ENCODE measurements at regions not wholly inside any gene's neighbourhood (a gene's known extent, or its start where the extent isn't known, plus 50 kb on each side); places are given as distances from the start of the nearest gene placed in this dataset.
A peak's percentile ranks its signal among the peaks of the same experiment; 100 is the strongest.

GRCh38 chr11:86174101-86175046, 70.2 kb upstream of the EED start (continued):
- TF ChIP-seq PBX3 (IDR thresholded peaks at IDR 0.05): peak; percentile 96
- TF ChIP-seq ELF1 (IDR thresholded peaks at IDR 0.05): peak; percentile 60
- peak; percentile 7 for TF ChIP-seq CHD2 (IDR thresholded peaks at IDR 0.05; ENCODE audit: low read length, partially characterized antibody)
- TF ChIP-seq IRF3 (IDR thresholded peaks at IDR 0.05; ENCODE audit: low read depth, low read length): no peak
- TF ChIP-seq ZBTB33 (IDR thresholded peaks at IDR 0.05; ENCODE audit: borderline replicate concordance, low read depth): peak; percentile 87
- TF ChIP-seq TAF1 (IDR thresholded peaks at IDR 0.05; ENCODE audit: borderline replicate concordance, low read depth, low read length): 0 out of 2 replicates have a peak, but pooled peaks have one; percentile 13
- peak; percentile 87 for TF ChIP-seq FOSL2 (IDR thresholded peaks at IDR 0.05; ENCODE audit: borderline replicate concordance, low read depth)

- H3K36me3 ChIP-seq (replicated peaks in 1 of 2; ENCODE audit: control insufficient read depth in 1 of 2, insufficient read depth in 2 of 2, low read length in 1 of 2): no peaks in the 10 kb centered on the region
- H3K79me2 ChIP-seq (ENCODE audit: insufficient read depth): no peaks in the 10 kb centered on the region
- no peak overlapping the region for H2AFZ ChIP-seq (ENCODE audit: low read depth)
- H3K27ac ChIP-seq (ENCODE audit: low read depth in 2 of 2, low read length in 1 of 2): peak overlapping the region in 1 of 2 experiments; percentile 87; a peak in 2 of 4 replicates
- H3K4me1 ChIP-seq (ENCODE audit: control insufficient read depth in 1 of 2, insufficient read depth in 2 of 2, low read depth in 1 of 2, low read length in 1 of 2): peaks cover 15 to 16% of the 10 kb centered on the region in 2 experiments; a peak in 3 of 4 replicates
- no peaks in the 10 kb centered on the region for H3K27me3 ChIP-seq (ENCODE audit: insufficient read depth)
- 47% methylated on average over 1 of the region's 1 CpG for WGBS (ENCODE audit: low lambda C conversion rate)
- peaks cover 27% of the 10 kb centered on the region for H3F3A ChIP-seq (replicated peaks; ENCODE audit: insufficient read depth)
- H3K9me2 ChIP-seq: no peaks in the 10 kb centered on the region
- DNase-seq: no peak
- peak overlapping the region; percentile 8; the same call in 1 of the 2 replicates for H3K4me2 ChIP-seq
- H3K9me3 ChIP-seq: no peaks in the 10 kb centered on the region
- H3K9ac ChIP-seq: no peak overlapping the region
- H3K4me3 ChIP-seq (ENCODE audit: low read depth in 2 of 2, low read length in 1 of 2): no peak overlapping the region
- ChIA-PET CTCF (no interaction called here), POLR2A (interaction anchor here (1.7 kb wide), 1 partner anchor 72 kb away, joined by 4 read pairs; no protein-coding TSS in a partner anchor)
- no peaks in the 10 kb centered on the region for H4K20me1 ChIP-seq (ENCODE audit: insufficient read depth)
- TF ChIP-seq FOSL2 (IDR thresholded peaks at IDR 0.05; ENCODE audit: borderline replicate concordance, low read depth): peak; percentile 59; the same call in 1 of the 2 replicates
- peak; percentile 78 for TF ChIP-seq NFIC (IDR thresholded peaks at IDR 0.05; ENCODE audit: borderline replicate concordance)
- no peak for TF ChIP-seq SIN3A (IDR thresholded peaks at IDR 0.05; ENCODE audit: borderline replicate concordance, low read depth, low read length)
- TF ChIP-seq RCOR1 (IDR thresholded peaks at IDR 0.05; ENCODE audit: low read length): no peak
- 0 out of 2 replicates have a peak, but pooled peaks have one; percentile 36 for TF ChIP-seq ZBTB33 (IDR thresholded peaks at IDR 0.05; ENCODE audit: borderline replicate concordance, low read depth)
- no peak for TF ChIP-seq RFX5 (IDR thresholded peaks at IDR 0.05; ENCODE audit: low read length)
- no peak for TF ChIP-seq MEF2A (IDR thresholded peaks at IDR 0.05; ENCODE audit: borderline replicate concordance, low read depth)
- no peak for TF ChIP-seq CHD2 (IDR thresholded peaks at IDR 0.05; ENCODE audit: low read length, partially characterized antibody)
- no peak for TF ChIP-seq POLR2AphosphoS5 (IDR thresholded peaks at IDR 0.05; ENCODE audit: low read depth, low read length)
- TF ChIP-seq RAD21 (IDR thresholded peaks at IDR 0.05; ENCODE audit: low read length): no peak
- no peak for TF ChIP-seq TAF1 (IDR thresholded peaks at IDR 0.05; ENCODE audit: borderline replicate concordance, low read depth, low read length)
- no peak for TF ChIP-seq USF1 (IDR thresholded peaks at IDR 0.05; ENCODE audit: borderline replicate concordance, low read depth)
- peak; percentile 63 for TF ChIP-seq PBX3 (IDR thresholded peaks at IDR 0.05)
- 0 out of 2 replicates have a peak, but pooled peaks have one; percentile 54 for TF ChIP-seq MAX (IDR thresholded peaks at IDR 0.05; ENCODE audit: low read depth)
- TF ChIP-seq JUND (IDR thresholded peaks at IDR 0.05): peak; percentile 73
- peak in 1 of 2 experiments; percentile 50; a peak in 1 of 4 replicates for TF ChIP-seq EP300 (IDR thresholded peaks at IDR 0.05; ENCODE audit: borderline replicate concordance in 1 of 2, low read depth in 1 of 2, low read length in 1 of 2)
Observed at GRCh38 chr11:86172894-86173293, 71.7 kb upstream of the EED start.

All from SK-N-SH (cell line).